ENCODE measurements at regions not wholly inside any gene's neighbourhood (a gene's known extent, or its start where the extent isn't known, plus 50 kb on each side); places are given as distances from the start of the nearest gene placed in this dataset.

DNA sequence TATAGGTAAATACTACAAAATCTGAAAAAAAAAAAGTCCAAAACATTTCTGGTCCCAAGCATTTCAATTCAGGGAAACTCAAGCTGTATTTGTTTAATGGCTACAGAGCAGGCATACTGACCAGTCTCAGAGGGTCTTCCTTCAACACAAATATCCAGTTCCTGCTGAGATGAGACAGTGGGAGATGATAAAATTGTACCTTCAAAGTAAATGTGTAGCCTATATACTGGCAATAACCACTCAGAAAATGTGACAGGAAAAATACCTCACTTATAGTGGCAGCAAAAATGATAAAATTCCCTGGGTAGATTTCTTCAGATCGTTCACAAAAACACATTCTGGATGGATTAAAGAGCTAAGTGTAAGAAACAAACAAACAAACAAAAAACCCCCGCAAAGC lies 102.0 kb upstream of the FUT8 start:
- no peak for DNase-seq (ENCODE audit: extremely low read depth, low read depth)
- H3K4me3 ChIP-seq (replicated peaks; ENCODE audit: low read depth, low read length) = no peak overlapping the region
- TF ChIP-seq, protein P1, sequence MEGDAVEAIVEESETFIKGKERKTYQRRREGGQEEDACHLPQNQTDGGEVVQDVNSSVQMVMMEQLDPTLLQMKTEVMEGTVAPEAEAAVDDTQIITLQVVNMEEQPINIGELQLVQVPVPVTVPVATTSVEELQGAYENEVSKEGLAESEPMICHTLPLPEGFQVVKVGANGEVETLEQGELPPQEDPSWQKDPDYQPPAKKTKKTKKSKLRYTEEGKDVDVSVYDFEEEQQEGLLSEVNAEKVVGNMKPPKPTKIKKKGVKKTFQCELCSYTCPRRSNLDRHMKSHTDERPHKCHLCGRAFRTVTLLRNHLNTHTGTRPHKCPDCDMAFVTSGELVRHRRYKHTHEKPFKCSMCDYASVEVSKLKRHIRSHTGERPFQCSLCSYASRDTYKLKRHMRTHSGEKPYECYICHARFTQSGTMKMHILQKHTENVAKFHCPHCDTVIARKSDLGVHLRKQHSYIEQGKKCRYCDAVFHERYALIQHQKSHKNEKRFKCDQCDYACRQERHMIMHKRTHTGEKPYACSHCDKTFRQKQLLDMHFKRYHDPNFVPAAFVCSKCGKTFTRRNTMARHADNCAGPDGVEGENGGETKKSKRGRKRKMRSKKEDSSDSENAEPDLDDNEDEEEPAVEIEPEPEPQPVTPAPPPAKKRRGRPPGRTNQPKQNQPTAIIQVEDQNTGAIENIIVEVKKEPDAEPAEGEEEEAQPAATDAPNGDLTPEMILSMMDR (IDR thresholded peaks at IDR 0.05; ENCODE audit: low read depth, low read length, missing control alignments) = no peak

DNA sequence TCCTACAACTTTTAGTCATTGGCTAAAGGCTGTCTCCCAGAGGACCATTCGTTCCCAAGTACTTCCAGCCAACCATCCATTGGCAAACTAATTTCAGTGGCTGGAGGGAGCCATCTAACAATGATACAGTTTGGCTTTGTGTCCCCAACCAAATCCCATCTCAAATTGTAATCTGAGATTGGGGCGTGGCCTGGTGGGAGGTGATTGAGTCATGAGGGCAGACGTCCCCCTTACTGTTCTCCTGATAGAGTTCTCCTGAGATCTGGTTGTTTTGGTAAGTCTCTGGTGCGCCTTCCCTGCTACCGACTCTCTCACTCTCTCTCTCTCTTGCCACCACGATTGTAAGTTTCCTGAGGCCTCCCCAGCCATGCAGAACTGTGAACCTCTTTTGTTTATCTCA lies 99.7 kb upstream of the FUT8 start:
- no peak for DNase-seq (ENCODE audit: extremely low read depth, low read depth)
- TF ChIP-seq, protein P1 (IDR thresholded peaks at IDR 0.05; ENCODE audit: low read depth, low read length, missing control alignments) = no peak
- no peak overlapping the region for H3K4me3 ChIP-seq (replicated peaks; ENCODE audit: low read depth, low read length)

- no peak for DNase-seq (ENCODE audit: extremely low read depth, low read depth)
- no peak overlapping the region for H3K4me3 ChIP-seq (replicated peaks; ENCODE audit: low read depth, low read length)
- TF ChIP-seq, protein P1 (IDR thresholded peaks at IDR 0.05; ENCODE audit: low read depth, low read length, missing control alignments) = no peak
Observed at GRCh38 chr14:65318636-65319506, 93.7 kb upstream of the FUT8 start.

- TF ChIP-seq, protein P1 (IDR thresholded peaks at IDR 0.05; ENCODE audit: low read depth, low read length, missing control alignments) = no peak
- DNase-seq (ENCODE audit: extremely low read depth, low read depth) = no peak
- H3K4me3 ChIP-seq (replicated peaks; ENCODE audit: low read depth, low read length) = no peak overlapping the region
Observed at GRCh38 chr14:65320661-65321308, 91.7 kb upstream of the FUT8 start.

GRCh38 chr14:65321370-65321875 lies 91.1 kb upstream of the FUT8 start:
- DNase-seq (ENCODE audit: extremely low read depth, low read depth) = no peak
- no peak overlapping the region for H3K4me3 ChIP-seq (replicated peaks; ENCODE audit: low read depth, low read length)
- TF ChIP-seq, protein P1 (IDR thresholded peaks at IDR 0.05; ENCODE audit: low read depth, low read length, missing control alignments) = no peak

DNA sequence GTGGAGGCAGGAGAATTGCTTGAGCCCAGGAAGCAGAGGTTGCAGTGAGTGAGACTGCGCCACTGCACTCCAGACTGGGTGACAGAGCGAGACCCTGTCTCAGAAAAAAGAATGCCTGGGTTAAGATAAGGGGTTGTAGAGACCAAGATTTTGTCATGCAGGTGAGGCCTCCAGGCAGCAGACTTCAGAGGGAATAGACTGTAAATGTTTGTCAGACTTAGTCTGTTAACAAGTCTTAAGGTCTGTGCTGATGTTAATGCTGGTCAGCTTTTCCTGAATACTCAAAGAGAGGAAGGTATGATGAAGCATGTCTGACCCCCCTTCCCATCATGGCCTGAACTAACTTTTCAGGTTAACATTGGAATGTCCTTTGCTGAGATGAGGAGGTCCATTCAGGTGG lies 83.0 kb upstream of the FUT8 start:
- no peak for DNase-seq (ENCODE audit: extremely low read depth, low read depth)
- TF ChIP-seq, protein P1 (IDR thresholded peaks at IDR 0.05; ENCODE audit: low read depth, low read length, missing control alignments) = no peak
- H3K4me3 ChIP-seq (replicated peaks; ENCODE audit: low read depth, low read length) = no peak overlapping the region

All from HFF-Myc (cell line).